BE2C (cell line): ENCODE measurements at regions not wholly inside any gene's neighbourhood (a gene's known extent, or its start where the extent isn't known, plus 50 kb on each side); places are given as distances from the start of the nearest gene placed in this dataset.

Experiments
- DNase-seq: peaks from one replicate; pipeline ENCODE4 v3.0.0-alpha.2; 2020
- H3K27me3 ChIP-seq: fragments of 250-450 bp; sonication (Bioruptor Pico); 2 replicates; pipeline ENCODE4 v1.5.1; 2020; ENCODE audit warnings: mild to moderate bottlenecking
- H3K36me3 ChIP-seq: fragments of 250-450 bp; sonication (Bioruptor Pico); 2 replicates; pipeline ENCODE4 v1.5.1; 2020; ENCODE audit warnings: mild to moderate bottlenecking
- H3K4me1 ChIP-seq: fragments of 250-450 bp; sonication (Bioruptor Pico); 2 replicates; pipeline ENCODE4 v1.5.1; 2020
- H3K4me3 ChIP-seq: 2 replicates; pipeline ENCODE4 v1.5.1; 2011; ENCODE audit warnings: low read depth, low read length
- H3K9me3 ChIP-seq: fragments of 250-450 bp; sonication (Bioruptor Pico); 2 replicates; pipeline ENCODE4 v1.5.1; 2020
- TF ChIP-seq, protein P1 (sequence below): IDR thresholded peaks from 2 replicates; pipeline ENCODE4 v1.5.1; 2012; ENCODE audit warnings: mild to moderate bottlenecking, low read depth, low read length

DNA sequence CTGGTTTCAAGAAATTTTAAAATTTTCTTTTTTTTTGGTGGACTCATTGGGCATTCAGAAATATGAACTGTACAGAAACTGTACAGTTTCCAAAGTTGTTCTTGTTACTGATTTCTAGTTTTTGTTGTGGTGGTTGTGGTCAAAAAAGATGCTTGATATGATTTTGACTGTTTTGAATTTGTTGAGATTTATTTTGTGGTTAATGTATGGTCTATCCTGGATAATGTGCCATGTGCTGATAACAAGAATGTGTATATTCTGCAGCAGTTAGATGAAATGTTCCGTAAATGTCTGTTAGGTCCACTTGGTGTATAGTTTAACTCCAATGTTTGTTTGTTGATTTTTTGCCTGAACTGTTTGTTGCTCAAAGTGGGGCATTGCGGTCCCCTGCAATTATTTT, 127.6 kb upstream of the NUDT6 start:
- Histone ChIP-seq H3K4me1 (no peaks in the 10 kb centered on the region), H3K4me3 (no peak overlapping the region)
- no peak for DNase-seq

DNA sequence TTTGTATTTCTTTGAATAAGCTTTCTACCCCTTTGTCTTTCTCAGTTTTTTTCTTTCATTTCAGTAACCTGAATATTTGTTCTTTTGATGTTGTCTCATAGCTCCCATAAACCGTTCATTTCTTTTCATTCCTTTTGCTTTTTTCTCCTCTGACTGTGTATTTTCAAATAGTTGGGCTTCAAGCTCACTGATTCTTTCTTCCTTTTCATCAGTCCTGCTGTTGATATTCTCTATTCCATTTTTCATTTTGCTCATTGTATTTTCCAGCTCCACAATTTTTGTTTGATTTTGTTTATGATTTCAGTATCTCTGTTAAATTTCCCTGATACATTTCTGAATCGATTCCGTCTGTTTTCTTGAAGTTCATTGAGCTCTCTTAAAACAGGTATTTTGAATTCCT, 129.6 kb upstream of the NUDT6 start:
- Histone ChIP-seq H3K9me3 (no peaks in the 10 kb centered on the region; the same call in 1 of the 2 replicates), H3K4me3 (no peak overlapping the region), H3K27me3 (no peaks in the 10 kb centered on the region), H3K36me3 (peaks cover 5% of the 10 kb centered on the region; the same call in 1 of the 2 replicates), H3K4me1 (no peaks in the 10 kb centered on the region)
- TF ChIP-seq, protein P1, sequence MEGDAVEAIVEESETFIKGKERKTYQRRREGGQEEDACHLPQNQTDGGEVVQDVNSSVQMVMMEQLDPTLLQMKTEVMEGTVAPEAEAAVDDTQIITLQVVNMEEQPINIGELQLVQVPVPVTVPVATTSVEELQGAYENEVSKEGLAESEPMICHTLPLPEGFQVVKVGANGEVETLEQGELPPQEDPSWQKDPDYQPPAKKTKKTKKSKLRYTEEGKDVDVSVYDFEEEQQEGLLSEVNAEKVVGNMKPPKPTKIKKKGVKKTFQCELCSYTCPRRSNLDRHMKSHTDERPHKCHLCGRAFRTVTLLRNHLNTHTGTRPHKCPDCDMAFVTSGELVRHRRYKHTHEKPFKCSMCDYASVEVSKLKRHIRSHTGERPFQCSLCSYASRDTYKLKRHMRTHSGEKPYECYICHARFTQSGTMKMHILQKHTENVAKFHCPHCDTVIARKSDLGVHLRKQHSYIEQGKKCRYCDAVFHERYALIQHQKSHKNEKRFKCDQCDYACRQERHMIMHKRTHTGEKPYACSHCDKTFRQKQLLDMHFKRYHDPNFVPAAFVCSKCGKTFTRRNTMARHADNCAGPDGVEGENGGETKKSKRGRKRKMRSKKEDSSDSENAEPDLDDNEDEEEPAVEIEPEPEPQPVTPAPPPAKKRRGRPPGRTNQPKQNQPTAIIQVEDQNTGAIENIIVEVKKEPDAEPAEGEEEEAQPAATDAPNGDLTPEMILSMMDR: no peak
- DNase-seq: no peak

More for the DNA sequence above, 127.6 kb upstream of the NUDT6 start:
- Histone ChIP-seq H3K27me3 (no peaks in the 10 kb centered on the region), H3K36me3 (peaks cover 5% of the 10 kb centered on the region; the same call in 1 of the 2 replicates), H3K9me3 (no peaks in the 10 kb centered on the region; the same call in 1 of the 2 replicates)
- TF ChIP-seq, protein P1: no peak

DNA sequence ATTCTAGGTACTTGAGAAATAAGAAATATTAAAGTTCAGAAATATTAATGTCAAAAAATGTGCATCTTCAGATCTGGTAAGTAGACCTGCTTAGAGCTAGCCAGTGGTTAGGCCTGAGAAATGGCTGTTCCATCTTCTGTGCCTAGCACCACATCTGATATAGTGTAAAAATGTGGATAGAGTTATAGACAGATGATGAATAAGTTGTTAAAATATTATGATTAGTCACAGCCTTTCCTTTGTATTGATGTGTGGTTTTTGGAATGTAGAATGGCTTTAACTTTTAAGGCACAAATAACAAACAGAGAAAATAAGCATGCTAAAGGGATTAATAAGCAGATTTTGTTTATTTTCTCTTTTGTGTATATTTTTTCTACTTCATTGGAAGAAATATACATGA, 133.5 kb upstream of the NUDT6 start:
- no peak overlapping the region for H3K4me3 ChIP-seq

GRCh38 chr4:123060039-123060770, 137.8 kb upstream of the NUDT6 start:
- H3K4me3 ChIP-seq: no peak overlapping the region
- H3K9me3 ChIP-seq: no peaks in the 10 kb centered on the region
- no peaks in the 10 kb centered on the region for H3K27me3 ChIP-seq
- DNase-seq: no peak
- H3K36me3 ChIP-seq: peaks cover 4% of the 10 kb centered on the region; the same call in 1 of the 2 replicates
- no peaks in the 10 kb centered on the region for H3K4me1 ChIP-seq
- TF ChIP-seq, protein P1: no peak; the same call in 1 of the 2 replicates

More for the DNA sequence above, 133.5 kb upstream of the NUDT6 start:
- no peaks in the 10 kb centered on the region; the same call in 1 of the 2 replicates for H3K9me3 ChIP-seq
- no peaks in the 10 kb centered on the region for H3K4me1 ChIP-seq
- DNase-seq: no peak
- TF ChIP-seq, protein P1: no peak
- H3K27me3 ChIP-seq: no peaks in the 10 kb centered on the region
- peaks cover 5% of the 10 kb centered on the region for H3K36me3 ChIP-seq

GRCh38 chr4:123064390-123064789, 142.0 kb upstream of the NUDT6 start:
- TF ChIP-seq, protein P1: no peak
- Histone ChIP-seq H3K27me3 (no peaks in the 10 kb centered on the region), H3K36me3 (peaks cover 4% of the 10 kb centered on the region; the same call in 1 of the 2 replicates), H3K4me1 (no peaks in the 10 kb centered on the region), H3K4me3 (no peak overlapping the region), H3K9me3 (no peaks in the 10 kb centered on the region)
- DNase-seq: no peak

- DNase-seq: no peak
- Histone ChIP-seq H3K4me1 (no peaks in the 10 kb centered on the region), H3K27me3 (no peaks in the 10 kb centered on the region), H3K36me3 (no peaks in the 10 kb centered on the region), H3K4me3 (no peak overlapping the region), H3K9me3 (no peaks in the 10 kb centered on the region)
- TF ChIP-seq, protein P1: no peak
Observed at GRCh38 chr4:123068081-123068480, 145.7 kb upstream of the NUDT6 start.
